ENCODE measurements at regions not wholly inside any gene's neighbourhood (a gene's known extent, or its start where the extent isn't known, plus 50 kb on each side); places are given as distances from the start of the nearest gene placed in this dataset.

DNA sequence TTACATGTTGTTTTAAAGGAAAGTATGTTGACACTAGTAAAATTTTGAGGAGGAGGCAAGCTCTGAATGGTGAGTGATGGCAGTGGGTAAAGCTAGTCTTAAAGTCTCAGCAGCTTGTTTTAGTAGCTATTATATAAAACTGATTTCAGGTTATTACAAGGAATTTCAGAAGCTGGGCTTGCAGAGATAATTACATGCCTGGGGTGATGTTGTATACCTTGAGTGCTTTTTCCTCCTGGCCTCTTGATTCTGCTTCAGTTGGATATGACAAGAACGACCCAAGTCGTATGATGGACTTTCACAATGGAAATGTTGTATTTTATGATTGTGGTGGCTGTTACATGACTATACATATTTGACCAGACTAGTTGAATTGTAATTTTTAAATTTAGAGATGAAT, 175.5 kb upstream of the ADGRL3 start:
- TF ChIP-seq EZH2 (IDR thresholded peaks at IDR 0.05; ENCODE audit: insufficient read depth, poor library complexity, severe bottlenecking) (no peak), EZH2phosphoT487 (IDR thresholded peaks at IDR 0.05; ENCODE audit: insufficient read depth, low read depth) (no peak)

All from GM23248 (cell line).